Colonic mucosa (tissue), 4 donors: ENCODE measurements at regions not wholly inside any gene's neighbourhood (a gene's known extent, or its start where the extent isn't known, plus 50 kb on each side); places are given as distances from the start of the nearest gene placed in this dataset.
A peak's percentile ranks its signal among the peaks of the same experiment; 100 is the strongest.

Source experiments
- DNase-seq: peaks from one replicate; pipeline ENCODE4 v3.0.0-alpha.2; 2020
- H3K27ac ChIP-seq: fragments of 200-600 bp; one replicate; pipeline ENCODE4 v1.8.0; 2021
- H3K27me3 ChIP-seq: fragments of 200-600 bp; one replicate; pipeline ENCODE4 v1.8.0; 2021
- H3K36me3 ChIP-seq: fragments of 200-600 bp; one replicate; pipeline ENCODE4 v1.8.0; 2021
- H3K4me1 ChIP-seq: fragments of 200-600 bp; one replicate; pipeline ENCODE4 v1.8.0; 2021; ENCODE audit warnings: mild to moderate bottlenecking
- H3K4me3 ChIP-seq: fragments of 200-600 bp; one replicate; pipeline ENCODE4 v1.8.0; 2021
- H3K9ac ChIP-seq, 2 donors: one replicate each; pipeline ENCODE4 v1.7.0; 2013; ENCODE audit warnings: control low read depth in 2 of 2, low read depth in 2 of 2, low read length in 2 of 2
- H3K9me3 ChIP-seq: fragments of 200-600 bp; one replicate; pipeline ENCODE4 v1.8.0; 2021
- intact Hi-C: fragments of 100-400 bp; cut with DNase I; formaldehyde crosslinking; loops from one replicate; pipeline ENCODE4 v1.14.1; 2022
- TF ChIP-seq, protein P1 (sequence below): fragments of 200-600 bp; IDR thresholded peaks from one replicate; pipeline ENCODE4 v1.8.0; 2022; ENCODE audit warnings: antibody characterized with exemption, mild to moderate bottlenecking
- donor health status: healthy.
- donor health status: DM: no; HTN: no; CAD: no.
- donor health status: DM: no; HTN: no; CAD: no.

DNA sequence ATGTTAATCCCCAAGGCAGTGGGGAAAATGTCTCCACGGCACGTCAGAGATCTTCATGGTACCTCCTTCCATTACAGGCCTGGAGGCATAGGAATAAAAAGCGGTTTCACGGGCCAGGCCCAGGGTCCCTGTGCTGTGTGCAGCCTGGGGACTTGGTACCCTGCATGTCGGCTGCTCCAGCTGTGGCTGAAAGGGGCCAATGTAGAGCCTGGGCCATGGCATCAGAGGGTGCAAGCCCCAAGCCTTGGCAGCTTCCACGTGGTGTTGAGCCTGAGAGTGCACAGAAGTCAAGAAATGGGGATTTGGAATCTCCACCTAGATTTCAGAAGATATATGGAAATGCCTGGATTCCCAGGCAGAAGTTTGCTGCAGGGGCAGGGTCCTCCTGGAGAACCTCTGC lies 508.9 kb upstream of the COX7C start:
- Histone ChIP-seq H3K4me3 (no peak overlapping the region), H3K27me3 (no peaks in the 10 kb centered on the region), H3K9ac (no peak overlapping the region), H3K9me3 (no peaks in the 10 kb centered on the region), H3K27ac (no peak overlapping the region), H3K4me1 (no peaks in the 10 kb centered on the region), H3K36me3 (no peaks in the 10 kb centered on the region)
- intact Hi-C loops: no loop called here
- TF ChIP-seq, protein P1, sequence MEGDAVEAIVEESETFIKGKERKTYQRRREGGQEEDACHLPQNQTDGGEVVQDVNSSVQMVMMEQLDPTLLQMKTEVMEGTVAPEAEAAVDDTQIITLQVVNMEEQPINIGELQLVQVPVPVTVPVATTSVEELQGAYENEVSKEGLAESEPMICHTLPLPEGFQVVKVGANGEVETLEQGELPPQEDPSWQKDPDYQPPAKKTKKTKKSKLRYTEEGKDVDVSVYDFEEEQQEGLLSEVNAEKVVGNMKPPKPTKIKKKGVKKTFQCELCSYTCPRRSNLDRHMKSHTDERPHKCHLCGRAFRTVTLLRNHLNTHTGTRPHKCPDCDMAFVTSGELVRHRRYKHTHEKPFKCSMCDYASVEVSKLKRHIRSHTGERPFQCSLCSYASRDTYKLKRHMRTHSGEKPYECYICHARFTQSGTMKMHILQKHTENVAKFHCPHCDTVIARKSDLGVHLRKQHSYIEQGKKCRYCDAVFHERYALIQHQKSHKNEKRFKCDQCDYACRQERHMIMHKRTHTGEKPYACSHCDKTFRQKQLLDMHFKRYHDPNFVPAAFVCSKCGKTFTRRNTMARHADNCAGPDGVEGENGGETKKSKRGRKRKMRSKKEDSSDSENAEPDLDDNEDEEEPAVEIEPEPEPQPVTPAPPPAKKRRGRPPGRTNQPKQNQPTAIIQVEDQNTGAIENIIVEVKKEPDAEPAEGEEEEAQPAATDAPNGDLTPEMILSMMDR: no peak
- DNase-seq: no peak

DNA sequence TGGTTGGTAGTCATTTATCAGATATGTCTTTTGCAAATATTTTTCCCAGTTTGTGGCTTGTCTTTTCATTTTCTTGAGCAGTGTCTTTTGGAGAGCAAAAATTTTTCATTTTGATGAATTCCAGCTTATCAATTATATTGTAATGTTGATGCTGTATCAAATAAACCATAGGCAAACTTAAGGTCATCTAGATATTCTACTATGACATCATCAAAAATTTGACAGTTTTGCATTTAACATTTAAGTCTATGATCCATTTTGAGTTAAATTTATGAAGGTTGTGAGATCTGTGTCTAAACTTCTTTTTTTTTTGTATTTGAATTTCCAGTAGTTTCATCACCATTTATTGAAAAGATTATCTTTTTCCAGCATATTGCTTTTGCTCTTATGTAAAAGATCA lies 505.5 kb upstream of the COX7C start:
- H3K36me3 ChIP-seq: no peaks in the 10 kb centered on the region
- no peaks in the 10 kb centered on the region for H3K9me3 ChIP-seq
- no peak overlapping the region for H3K27ac ChIP-seq
- no peak overlapping the region for H3K9ac ChIP-seq
- intact Hi-C loops: no loop called here
- H3K27me3 ChIP-seq: no peaks in the 10 kb centered on the region
- TF ChIP-seq, protein P1: no peak
- no peaks in the 10 kb centered on the region for H3K4me1 ChIP-seq
- DNase-seq: no peak
- no peak overlapping the region for H3K4me3 ChIP-seq

DNA sequence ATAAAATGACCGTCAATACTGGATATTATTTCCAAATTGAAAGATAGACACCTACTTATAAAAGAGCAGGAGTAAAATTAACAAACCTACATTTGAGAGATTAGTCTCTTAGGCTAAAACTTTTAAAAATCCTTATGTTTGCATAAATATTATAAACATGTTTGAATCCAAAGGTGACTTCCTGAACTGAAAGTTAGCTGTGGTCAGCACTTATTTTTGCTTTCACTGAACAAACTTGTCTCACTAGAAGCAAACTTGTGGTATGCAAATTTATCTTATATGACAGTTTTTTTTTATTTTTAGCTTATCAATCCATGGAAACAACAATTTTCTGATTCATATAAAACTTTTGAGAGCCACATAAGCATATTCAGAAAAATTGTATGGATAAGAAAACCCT lies 502.6 kb upstream of the COX7C start:
- H3K4me1 ChIP-seq: no peaks in the 10 kb centered on the region
- no peak for DNase-seq
- H3K36me3 ChIP-seq: no peaks in the 10 kb centered on the region
- intact Hi-C loops: no loop called here
- H3K27ac ChIP-seq: no peak overlapping the region
- H3K27me3 ChIP-seq: no peaks in the 10 kb centered on the region
- H3K9me3 ChIP-seq: no peaks in the 10 kb centered on the region
- H3K4me3 ChIP-seq: no peak overlapping the region
- H3K9ac ChIP-seq: no peak overlapping the region
- TF ChIP-seq, protein P1: no peak

DNA sequence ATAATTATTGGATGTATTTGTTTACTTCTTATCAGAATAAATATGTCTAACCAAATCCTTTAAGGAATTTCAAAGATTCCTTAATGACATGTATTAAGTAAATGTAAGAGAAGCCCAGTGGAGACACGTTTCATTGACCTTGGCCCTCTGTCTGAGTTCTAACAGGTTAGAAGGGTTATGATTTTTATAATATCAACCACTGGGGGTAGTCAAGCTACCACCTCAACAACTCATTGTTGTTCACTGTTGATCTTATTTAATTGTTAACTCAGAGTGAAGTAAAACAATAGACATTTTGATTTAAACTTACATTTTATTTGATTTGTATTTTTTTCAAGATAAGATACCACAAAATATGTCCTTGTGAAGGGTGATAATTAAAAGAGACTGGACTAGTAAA lies 499.2 kb upstream of the COX7C start:
- Histone ChIP-seq H3K9me3 (no peaks in the 10 kb centered on the region), H3K4me3 (no peak overlapping the region), H3K9ac (no peak overlapping the region), H3K27ac (no peak overlapping the region), H3K36me3 (no peaks in the 10 kb centered on the region), H3K4me1 (no peaks in the 10 kb centered on the region), H3K27me3 (no peaks in the 10 kb centered on the region)
- DNase-seq: no peak
- intact Hi-C loops: no loop called here
- TF ChIP-seq, protein P1: peak; percentile 17

DNA sequence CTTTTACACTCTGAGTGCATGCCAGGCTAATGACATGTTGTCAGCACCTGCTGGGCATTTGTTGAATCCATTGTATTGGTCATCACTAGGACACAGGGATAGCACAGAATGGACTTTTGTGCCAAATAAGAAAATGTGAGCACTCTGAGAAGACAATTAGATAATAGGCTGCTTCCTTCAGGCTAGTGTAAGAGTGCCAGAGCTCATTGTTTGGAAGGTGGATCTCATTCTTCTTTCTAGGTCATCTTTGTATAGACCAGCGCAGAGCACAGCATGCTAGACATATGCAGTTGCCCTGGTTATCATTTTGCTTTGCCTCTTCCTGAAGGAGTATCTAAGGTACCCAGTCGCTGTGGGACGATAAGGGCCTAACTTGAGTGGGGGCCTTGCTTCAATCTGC lies 493.4 kb upstream of the COX7C start:
- no peaks in the 10 kb centered on the region for H3K9me3 ChIP-seq
- DNase-seq: no peak
- no peaks in the 10 kb centered on the region for H3K36me3 ChIP-seq
- no peak overlapping the region for H3K27ac ChIP-seq
- intact Hi-C loops: no loop called here
- TF ChIP-seq, protein P1: no peak
- H3K27me3 ChIP-seq: no peaks in the 10 kb centered on the region
- no peaks in the 10 kb centered on the region for H3K4me1 ChIP-seq
- H3K9ac ChIP-seq: no peak overlapping the region
- H3K4me3 ChIP-seq: no peak overlapping the region
